ENCODE measurements at regions not wholly inside any gene's neighbourhood (a gene's known extent, or its start where the extent isn't known, plus 50 kb on each side); places are given as distances from the start of the nearest gene placed in this dataset.

- no peak for TF ChIP-seq U2AF2 (optimal IDR thresholded peaks at IDR 0.05; ENCODE audit: low read depth, low read length)
- TF ChIP-seq ATF7 (IDR thresholded peaks at IDR 0.05) = no peak
- no peak for TF ChIP-seq EZH2 (IDR thresholded peaks at IDR 0.05; ENCODE audit: borderline replicate concordance, low read depth, low read length)
- no peak for TF ChIP-seq CTCF (IDR thresholded peaks at IDR 0.05 in 2 of 3, conservative IDR thresholded peaks at IDR 0.05 in 1 of 3; ENCODE audit: insufficient read depth in 2 of 3, low read depth in 1 of 3, low read length in 3 of 3)
- no peak for TF ChIP-seq SMARCE1 (IDR thresholded peaks at IDR 0.05)
- TF ChIP-seq ATF6 (CRISPR knock-in tag; IDR thresholded peaks at IDR 0.05) = no peak
- no peak for TF ChIP-seq ZNF263 (CRISPR knock-in tag; IDR thresholded peaks at IDR 0.05; ENCODE audit: borderline replicate concordance)
- TF ChIP-seq ZBTB26 (CRISPR knock-in tag; IDR thresholded peaks at IDR 0.05) = no peak
- no peak for TF ChIP-seq CHD2 (IDR thresholded peaks at IDR 0.05; ENCODE audit: low read depth, low read length)
- TF ChIP-seq SIN3A (IDR thresholded peaks at IDR 0.05; ENCODE audit: borderline replicate concordance in 2 of 2, control insufficient read depth in 1 of 2, low read depth in 2 of 2, low read length in 2 of 2) = no peak
- no peak for TF ChIP-seq RAD21 (CRISPR knock-in tag; conservative IDR thresholded peaks at IDR 0.05 in 1 of 2, IDR thresholded peaks at IDR 0.05 in 1 of 2)
Observed at GRCh38 chr17:73822371-73822770, 178.1 kb upstream of the SDK2 start.
